DOHH2 (cell line): ENCODE measurements at regions not wholly inside any gene's neighbourhood (a gene's known extent, or its start where the extent isn't known, plus 50 kb on each side); places are given as distances from the start of the nearest gene placed in this dataset.

ENCODE experiments used
- H3F3A ChIP-seq: fragments of 200-600 bp; sonication (generic), shearing (Covaris generic); 2 replicates; pipeline ENCODE4 v1.6.0; 2016; ENCODE audit warnings: antibody characterized with exemption, mild to moderate bottlenecking; ENCODE audit not compliant: control insufficient read depth, insufficient read depth
- H3K27ac ChIP-seq: fragments of 200-600 bp; sonication (generic); 2 replicates; pipeline ENCODE4 v1.5.1; 2014; ENCODE audit warnings: low read depth, mild to moderate bottlenecking, low read length, moderate library complexity
- H3K27me3 ChIP-seq: fragments of 200-600 bp; sonication (generic); 2 replicates; pipeline ENCODE4 v1.6.1; 2014; ENCODE audit warnings: mild to moderate bottlenecking, low read length, mixed read lengths; ENCODE audit not compliant: control insufficient read depth
- H3K36me3 ChIP-seq: fragments of 200-600 bp; sonication (generic); 2 replicates; pipeline ENCODE4 v1.6.1; 2014; ENCODE audit warnings: mild to moderate bottlenecking, low read length, moderate library complexity, mixed read lengths; ENCODE audit not compliant: control insufficient read depth
- H3K4me1 ChIP-seq: fragments of 200-600 bp; sonication (generic); 2 replicates; pipeline ENCODE4 v1.6.1; 2014; ENCODE audit warnings: mild to moderate bottlenecking, low read length, mixed read lengths; ENCODE audit not compliant: control insufficient read depth
- H3K4me2 ChIP-seq: fragments of 200-600 bp; sonication (generic); 2 replicates; pipeline ENCODE4 v1.6.0; 2014; ENCODE audit warnings: mild to moderate bottlenecking, low read length, moderate library complexity
- H3K4me3 ChIP-seq: fragments of 200-600 bp; sonication (generic); 2 replicates; pipeline ENCODE4 v1.5.1; 2014; ENCODE audit warnings: mild to moderate bottlenecking, low read length, mixed read lengths
- H3K79me2 ChIP-seq: fragments of 200-600 bp; sonication (generic); 2 replicates; pipeline ENCODE4 v1.6.1; 2014; ENCODE audit warnings: mild to moderate bottlenecking, low read length, mixed read lengths; ENCODE audit not compliant: control insufficient read depth
- H3K9me2 ChIP-seq: fragments of 200-600 bp; sonication (generic); replicated peaks from 2 replicates; pipeline ENCODE4 v1.6.1; 2014; ENCODE audit warnings: mild to moderate bottlenecking, low read length, mixed read lengths; ENCODE audit not compliant: control insufficient read depth
- H3K9me3 ChIP-seq: fragments of 200-600 bp; sonication (generic); 2 replicates; pipeline ENCODE4 v1.6.1; 2014; ENCODE audit warnings: antibody characterized with exemption, low read length, mixed read lengths; ENCODE audit not compliant: control insufficient read depth, insufficient read depth
- H4K20me1 ChIP-seq: fragments of 200-600 bp; sonication (generic); 2 replicates; pipeline ENCODE4 v1.6.0; 2014; ENCODE audit warnings: low read depth, mild to moderate bottlenecking, antibody characterized with exemption, low read length, moderate library complexity; ENCODE audit not compliant: control insufficient read depth, insufficient read depth
- CTCF ChIP-seq: fragments of 200-600 bp; sonication (generic); IDR thresholded peaks from one replicate; pipeline ENCODE4 v1.5.1; 2014; ENCODE audit warnings: antibody characterized with exemption, mild to moderate bottlenecking, low read depth, low read length; ENCODE audit not compliant: poor library complexity, severe bottlenecking
- EZH2phosphoT487 ChIP-seq: fragments of 200-600 bp; sonication (generic); IDR thresholded peaks from 2 replicates; pipeline ENCODE4 v1.6.1; 2017; ENCODE audit warnings: borderline replicate concordance, mild to moderate bottlenecking, antibody characterized with exemption, low read length, moderate library complexity, mixed read lengths

GRCh38 chr2:236675051-236675450, 105.4 kb downstream of the ACKR3 start:
- Histone ChIP-seq H3K27ac (no peak overlapping the region), H4K20me1 (no peaks in the 10 kb centered on the region), H3K9me3 (no peaks in the 10 kb centered on the region), H3F3A (no peaks in the 10 kb centered on the region), H3K79me2 (no peaks in the 10 kb centered on the region), H3K4me3 (no peak overlapping the region), H3K4me2 (no peak overlapping the region), H3K27me3 (no peaks in the 10 kb centered on the region), H3K36me3 (no peaks in the 10 kb centered on the region), H3K4me1 (no peaks in the 10 kb centered on the region), H3K9me2 (no peaks in the 10 kb centered on the region)
- TF ChIP-seq EZH2phosphoT487 = no peak
- TF ChIP-seq CTCF = no peak

DNA sequence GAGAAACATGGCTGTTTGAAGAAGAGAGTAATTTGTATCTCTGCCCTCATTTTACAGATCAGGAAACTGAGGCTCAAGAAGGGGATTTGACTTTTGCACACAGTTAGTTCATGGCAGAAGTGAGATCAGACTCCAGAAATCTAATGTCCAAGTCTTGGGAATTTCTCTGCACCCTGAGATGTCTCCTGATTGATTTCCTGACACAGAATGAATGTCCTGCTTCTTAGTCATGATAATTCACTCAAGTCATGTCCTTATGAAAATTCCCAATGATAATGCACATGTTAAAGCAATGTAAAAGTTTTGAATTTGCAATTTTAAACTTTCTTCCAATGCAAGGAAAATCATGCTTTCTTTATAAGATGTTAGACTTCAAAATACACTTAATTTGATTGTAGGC, 105.9 kb downstream of the ACKR3 start:
- H3K9me3 ChIP-seq = no peaks in the 10 kb centered on the region
- no peaks in the 10 kb centered on the region for H3K36me3 ChIP-seq
- no peaks in the 10 kb centered on the region for H3K4me1 ChIP-seq
- no peaks in the 10 kb centered on the region for H3K79me2 ChIP-seq
- no peaks in the 10 kb centered on the region for H3K9me2 ChIP-seq
- H3K4me2 ChIP-seq = no peak overlapping the region
- TF ChIP-seq CTCF = no peak
- no peaks in the 10 kb centered on the region for H4K20me1 ChIP-seq
- H3K27ac ChIP-seq = no peak overlapping the region
- H3F3A ChIP-seq = no peaks in the 10 kb centered on the region
- H3K4me3 ChIP-seq = no peak overlapping the region
- no peaks in the 10 kb centered on the region for H3K27me3 ChIP-seq

DNA sequence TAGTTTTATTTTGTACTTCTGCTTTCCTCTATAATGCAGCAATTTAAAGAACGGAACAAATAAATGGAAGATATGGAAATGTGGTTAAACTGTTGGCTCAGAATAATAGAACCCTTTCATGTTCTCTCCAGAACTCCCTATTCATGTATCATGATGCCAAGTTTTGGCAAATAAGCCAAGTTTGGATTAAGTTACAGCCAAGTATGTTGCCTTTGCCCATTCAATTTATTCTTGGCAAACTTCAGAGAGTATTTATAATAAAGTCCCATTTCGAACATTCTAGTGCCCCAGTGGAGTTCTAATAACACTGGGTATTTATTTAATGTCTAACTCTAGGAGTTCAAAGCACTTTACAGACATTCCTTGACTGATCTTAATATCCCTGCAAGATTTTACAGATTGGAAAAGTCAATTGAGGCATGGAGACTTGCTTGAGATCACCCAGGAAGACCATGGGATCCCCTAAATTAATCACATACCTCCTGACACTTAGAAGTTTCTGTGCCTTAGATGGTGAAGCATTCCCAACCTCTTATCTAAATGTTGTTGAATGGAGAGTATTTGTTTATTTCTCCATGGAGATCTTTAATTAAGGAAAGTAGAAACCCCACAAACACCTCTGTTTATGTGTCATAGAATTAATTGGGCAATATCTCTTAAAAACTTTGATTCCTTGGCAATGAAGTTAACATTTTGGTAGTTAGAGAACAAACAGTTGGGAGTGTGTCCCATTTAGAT, 106.7 kb downstream of the ACKR3 start:
- H3K27me3 ChIP-seq = no peaks in the 10 kb centered on the region
- H3F3A ChIP-seq = no peaks in the 10 kb centered on the region
- H3K4me2 ChIP-seq = no peak overlapping the region
- H3K4me1 ChIP-seq = no peaks in the 10 kb centered on the region
- no peaks in the 10 kb centered on the region for H4K20me1 ChIP-seq
- no peaks in the 10 kb centered on the region for H3K9me2 ChIP-seq
- no peak overlapping the region for H3K4me3 ChIP-seq
- no peaks in the 10 kb centered on the region for H3K36me3 ChIP-seq
- H3K79me2 ChIP-seq = no peaks in the 10 kb centered on the region
- TF ChIP-seq CTCF (no peak), EZH2phosphoT487 (no peak)
- H3K9me3 ChIP-seq = no peaks in the 10 kb centered on the region
- H3K27ac ChIP-seq = no peak overlapping the region
